HCT116 (cell line): ENCODE measurements at regions not wholly inside any gene's neighbourhood (a gene's known extent, or its start where the extent isn't known, plus 50 kb on each side); places are given as distances from the start of the nearest gene placed in this dataset.

Source experiments
- ATAC-seq: fragments of 200-7000 bp; cut with Tn5 transposase; 2 replicates; pipeline ENCODE4 v1.9.1; 2020; ENCODE audit warnings: mild to moderate bottlenecking, moderate library complexity
- BruUV-seq: library from RNA; stranded (reverse); fragments of 400-500 nt; replicated peaks from 2 replicates; lab custom pipeline; 2021; lab: Mats Ljungman, UMichigan
- CTCF ChIA-PET: fragments of 300-600 bp; sonication (Branson Sonifier 250); formaldehyde crosslinking; loops from one replicate; lab custom pipeline; 2021; ENCODE audit warnings: antibody characterized with exemption; lab: Charles Lee
- POLR2A ChIA-PET: fragments of 300-600, 350-600 bp; sonication (Branson Sonifier 250); formaldehyde crosslinking; loops from one replicate; lab custom pipeline; 2021; ENCODE audit warnings: antibody characterized with exemption; lab: Charles Lee
- RAD21 ChIA-PET, 2 experiments: fragments of 300-600 bp; sonication (Branson Sonifier 250); formaldehyde crosslinking; loops; one replicate each; lab custom pipeline; 2023; ENCODE audit warnings: low total read pairs in 2 of 2; ENCODE audit not compliant: uncharacterized antibody in 2 of 2, unreplicated experiment in 2 of 2, low non-redundant PET in 1 of 2; lab: Charles Lee
- DNase-seq: peaks from one replicate; pipeline ENCODE4 v3.0.0-alpha.2; 2010; ENCODE audit warnings: low read depth, low spot score
- H2AFZ ChIP-seq: fragments of 200-600 bp; shearing (Covaris generic), sonication (generic); 2 replicates; pipeline ENCODE4 v1.6.1; 2017; ENCODE audit warnings: low read depth, mixed run types, mixed read lengths, antibody characterized with exemption, low read length; ENCODE audit not compliant: poor library complexity, severe bottlenecking
- H3K27ac ChIP-seq: 2 replicates; pipeline ENCODE4 v1.5.1; 2012; ENCODE audit warnings: low read depth, low read length
- H3K27me3 ChIP-seq: fragments of 200-600 bp; sonication (generic); 2 replicates; pipeline ENCODE4 v1.6.1; 2016; ENCODE audit warnings: mixed run types, low read length, mixed read lengths; ENCODE audit not compliant: insufficient read depth
- H3K36me3 ChIP-seq, 2 experiments: fragments of 200-500 bp in 1 of 2; fragments of 200-600 bp in 1 of 2; sonication (Bioruptor generic) in 1 of 2; sonication (generic) in 1 of 2; 2 replicates each; pipeline versions ENCODE4 v1.5.1 to v1.6.1; 2014 to 2016; ENCODE audit warnings: low read length in 2 of 2, inconsistent platforms in 1 of 2, mixed read lengths in 1 of 2, mixed run types in 1 of 2; ENCODE audit not compliant: insufficient read depth in 2 of 2, control insufficient read depth in 1 of 2
- H3K4me1 ChIP-seq, 2 experiments: fragments of 200-600 bp in 1 of 2; sonication (generic) in 1 of 2; 2 replicates each; pipeline versions ENCODE4 v1.5.1 to v1.6.1; 2012 to 2017; ENCODE audit warnings: low read length in 2 of 2, inconsistent platforms in 1 of 2, mild to moderate bottlenecking in 1 of 2, mixed read lengths in 1 of 2, mixed run types in 1 of 2, moderate library complexity in 1 of 2; ENCODE audit not compliant: insufficient read depth in 2 of 2, control insufficient read depth in 1 of 2
- H3K4me2 ChIP-seq: fragments of 200-600 bp; sonication (generic); 2 replicates; pipeline ENCODE4 v1.6.1; 2017; ENCODE audit warnings: mixed run types, low read length, mixed read lengths
- H3K4me3 ChIP-seq, 2 experiments: fragments of 200-600 bp in 1 of 2; sonication (generic) in 1 of 2; replicated peaks in 1 of 2; 2 replicates each; pipeline ENCODE4 v1.5.1; 2011 to 2016; ENCODE audit warnings: low read length in 2 of 2, control low read depth in 1 of 2, low read depth in 1 of 2, mild to moderate bottlenecking in 1 of 2, mixed read lengths in 1 of 2, mixed run types in 1 of 2
- H3K79me2 ChIP-seq: fragments of 200-600 bp; sonication (generic); 2 replicates; pipeline ENCODE4 v1.6.1; 2017; ENCODE audit warnings: mild to moderate bottlenecking, mixed run types, low read length, moderate library complexity, mixed read lengths; ENCODE audit not compliant: insufficient read depth
- H3K9ac ChIP-seq: fragments of 200-600 bp; sonication (generic); 2 replicates; pipeline ENCODE4 v1.6.1; 2016; ENCODE audit warnings: low read length, mixed read lengths
- H3K9me2 ChIP-seq: fragments of 200-600 bp; sonication (generic), shearing (Covaris generic); 2 replicates; pipeline ENCODE4 v1.6.1; 2017; ENCODE audit warnings: mixed run types, mild to moderate bottlenecking, moderate library complexity; ENCODE audit not compliant: insufficient read depth
- H3K9me3 ChIP-seq, 2 experiments: fragments of 200-500 bp in 1 of 2; fragments of 200-600 bp in 1 of 2; sonication (Bioruptor generic) in 1 of 2; sonication (generic) in 1 of 2; 2 replicates each; pipeline ENCODE4 v1.6.1; 2014 to 2017; ENCODE audit warnings: low read length in 2 of 2, mixed read lengths in 2 of 2, inconsistent platforms in 1 of 2, low read depth in 1 of 2, mild to moderate bottlenecking in 1 of 2, mixed run types in 1 of 2, moderate library complexity in 1 of 2; ENCODE audit not compliant: control insufficient read depth in 1 of 2, insufficient read depth in 1 of 2
- H4K20me1 ChIP-seq: fragments of 200-600 bp; sonication (generic), shearing (Covaris generic); 2 replicates; pipeline ENCODE4 v1.6.1; 2017; ENCODE audit warnings: mixed run types, mild to moderate bottlenecking, moderate library complexity; ENCODE audit not compliant: insufficient read depth
- CBX3 ChIP-seq: IDR thresholded peaks from 2 replicates; pipeline ENCODE4 v1.6.1; 2012; ENCODE audit warnings: low read depth
- EGR1 ChIP-seq: IDR thresholded peaks from 2 replicates; pipeline ENCODE4 v1.6.1; 2012; ENCODE audit warnings: low read depth
- ELF1 ChIP-seq: IDR thresholded peaks from 2 replicates; pipeline ENCODE4 v1.6.1; 2012; ENCODE audit warnings: low read depth, borderline replicate concordance
- EZH2phosphoT487 ChIP-seq: fragments of 200-600 bp; IDR thresholded peaks from 2 replicates; pipeline ENCODE4 v1.6.1; 2018; ENCODE audit warnings: antibody characterized with exemption, borderline replicate concordance
- POLR2A ChIP-seq: IDR thresholded peaks from 2 replicates; pipeline ENCODE4 v1.7.0; 2011; ENCODE audit warnings: borderline replicate concordance; ENCODE audit not compliant: insufficient read depth, insufficient read length; ENCODE audit errors: extremely low read depth
- RAD21 ChIP-seq: IDR thresholded peaks from 2 replicates; pipeline ENCODE4 v1.6.1; 2012; ENCODE audit warnings: low read depth, mild to moderate bottlenecking
- SIN3A ChIP-seq: IDR thresholded peaks from 2 replicates; pipeline ENCODE4 v1.6.1; 2012; ENCODE audit warnings: low read depth
- SP1 ChIP-seq: IDR thresholded peaks from 2 replicates; pipeline ENCODE4 v1.6.1; 2012; ENCODE audit warnings: low read depth
- TCF7L2 ChIP-seq: IDR thresholded peaks from 2 replicates; pipeline ENCODE4 v1.7.0; 2011; ENCODE audit warnings: borderline replicate concordance, inconsistent platforms; ENCODE audit not compliant: insufficient read depth, insufficient read length; ENCODE audit errors: extremely low read depth
- YY1 ChIP-seq: IDR thresholded peaks from 2 replicates; pipeline ENCODE4 v1.6.1; 2011; ENCODE audit warnings: low read length, low read depth, moderate library complexity, mild to moderate bottlenecking; ENCODE audit not compliant: insufficient replicate concordance; ENCODE audit errors: extremely low read depth
- intact Hi-C: fragments of 100-400 bp; cut with micrococcal nuclease; formaldehyde crosslinking; loops from 2 replicates; pipeline ENCODE4 v1.10.0; 2022
- TF ChIP-seq, protein P1 (sequence below), 3 experiments: fragments of 200-600 bp in 1 of 3; sonication (generic) in 1 of 3; IDR thresholded peaks in 2 of 3; conservative IDR thresholded peaks in 1 of 3; 2 replicates each; pipeline ENCODE4 v1.5.1; 2012 to 2017; ENCODE audit warnings: low read depth in 2 of 3, low read length in 2 of 3, antibody characterized with exemption in 1 of 3, borderline replicate concordance in 1 of 3, control low read depth in 1 of 3, mild to moderate bottlenecking in 1 of 3, mixed read lengths in 1 of 3, mixed run types in 1 of 3, moderate library complexity in 1 of 3; ENCODE audit not compliant: insufficient read depth in 1 of 3

DNA sequence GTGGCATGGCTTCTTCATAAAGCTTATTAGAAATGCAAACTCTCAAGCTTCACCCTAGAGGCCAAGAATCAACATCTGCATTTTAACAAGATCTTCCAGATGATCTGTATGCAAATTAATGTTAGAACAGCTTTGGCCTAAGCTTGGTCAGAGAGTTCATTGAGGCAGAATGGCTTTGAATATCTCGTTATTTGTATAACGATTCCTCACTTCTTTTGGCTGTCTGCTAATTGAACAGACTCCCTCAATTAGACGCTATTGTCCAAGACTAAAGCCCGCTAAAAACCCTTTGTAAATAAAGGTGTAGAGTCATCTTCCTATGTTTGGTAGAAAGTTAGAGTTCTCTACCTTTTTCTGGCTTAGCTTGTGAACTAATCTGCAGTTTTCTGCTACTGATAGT lies 1453.7 kb downstream of the CDH8 start:
- H4K20me1 ChIP-seq: no peaks in the 10 kb centered on the region
- H3K9me3 ChIP-seq: peaks cover 14 to 19% of the 10 kb centered on the region in 2 experiments; a peak in 2 of 4 replicates
- H3K9me2 ChIP-seq: no peaks in the 10 kb centered on the region
- TF ChIP-seq CBX3 (no peak), ELF1 (no peak), RAD21 (no peak), TCF7L2 (no peak), YY1 (no peak), EZH2phosphoT487 (no peak), EGR1 (no peak), SP1 (no peak), POLR2A (no peak), SIN3A (no peak)
- TF ChIP-seq, protein P1, sequence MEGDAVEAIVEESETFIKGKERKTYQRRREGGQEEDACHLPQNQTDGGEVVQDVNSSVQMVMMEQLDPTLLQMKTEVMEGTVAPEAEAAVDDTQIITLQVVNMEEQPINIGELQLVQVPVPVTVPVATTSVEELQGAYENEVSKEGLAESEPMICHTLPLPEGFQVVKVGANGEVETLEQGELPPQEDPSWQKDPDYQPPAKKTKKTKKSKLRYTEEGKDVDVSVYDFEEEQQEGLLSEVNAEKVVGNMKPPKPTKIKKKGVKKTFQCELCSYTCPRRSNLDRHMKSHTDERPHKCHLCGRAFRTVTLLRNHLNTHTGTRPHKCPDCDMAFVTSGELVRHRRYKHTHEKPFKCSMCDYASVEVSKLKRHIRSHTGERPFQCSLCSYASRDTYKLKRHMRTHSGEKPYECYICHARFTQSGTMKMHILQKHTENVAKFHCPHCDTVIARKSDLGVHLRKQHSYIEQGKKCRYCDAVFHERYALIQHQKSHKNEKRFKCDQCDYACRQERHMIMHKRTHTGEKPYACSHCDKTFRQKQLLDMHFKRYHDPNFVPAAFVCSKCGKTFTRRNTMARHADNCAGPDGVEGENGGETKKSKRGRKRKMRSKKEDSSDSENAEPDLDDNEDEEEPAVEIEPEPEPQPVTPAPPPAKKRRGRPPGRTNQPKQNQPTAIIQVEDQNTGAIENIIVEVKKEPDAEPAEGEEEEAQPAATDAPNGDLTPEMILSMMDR (IDR thresholded peaks at IDR 0.05 in 2 of 3, conservative IDR thresholded peaks at IDR 0.05 in 1 of 3; ENCODE audit: borderline replicate concordance in 1 of 3, insufficient read depth in 1 of 3, low read depth in 2 of 3, low read length in 2 of 3): no peak
- no peak for ATAC-seq
- intact Hi-C loops: no loop called here
- no peak overlapping the region for H3K27ac ChIP-seq
- no peaks in the 10 kb centered on the region for H3K79me2 ChIP-seq
- ChIA-PET POLR2A (no interaction called here), RAD21 (no interaction called here), CTCF (no interaction called here)
- H3K4me3 ChIP-seq: no peak overlapping the region
- no peak for DNase-seq
- no peak overlapping the region for H2AFZ ChIP-seq
- no TSS peak for BruUV-seq
- no peaks in the 10 kb centered on the region for H3K4me1 ChIP-seq
- no peak overlapping the region for H3K4me2 ChIP-seq
- no peaks in the 10 kb centered on the region for H3K36me3 ChIP-seq
- H3K9ac ChIP-seq: no peak overlapping the region
- H3K27me3 ChIP-seq: no peaks in the 10 kb centered on the region
